ENCODE measurements at regions not wholly inside any gene's neighbourhood (a gene's known extent, or its start where the extent isn't known, plus 50 kb on each side); places are given as distances from the start of the nearest gene placed in this dataset.

- Histone ChIP-seq H3K27ac (no peak overlapping the region), H3K9me3 (peaks cover 0 to 31% (median 8%) of the 10 kb centered on the region in 12 donors), H3K36me3 (no peaks in the 10 kb centered on the region), H3K4me3 (no peak overlapping the region), H3K4me1 (no peaks in the 10 kb centered on the region), H3K27me3 (no peaks in the 10 kb centered on the region)
- DNase-seq (peak in 1 of 5 donors; percentile 37), ATAC-seq (no peak)
- WGBS, 4 donors: 77 to 88% (median 80%) methylated on average over 4 to 5 of the region's 5 CpGs; no CpG with 5 or more reads in 1 of the 4 donors
- intact Hi-C loops (cut with DNase I): no loop called here
- TF ChIP-seq POLR2A (IDR thresholded peaks at IDR 0.05): no peak
- TF ChIP-seq CTCF (IDR thresholded peaks at IDR 0.05): no peak
These were observed 563.0 kb downstream of the SI start for GRCh38 chr3:164515256-164515655.

- Histone ChIP-seq H3K9me3 (peaks cover 0 to 31% (median 8%) of the 10 kb centered on the region in 12 donors), H3K4me3 (no peak overlapping the region), H3K27me3 (no peaks in the 10 kb centered on the region), H3K36me3 (no peaks in the 10 kb centered on the region), H3K27ac (no peak overlapping the region), H3K4me1 (no peaks in the 10 kb centered on the region)
- TF ChIP-seq POLR2A (IDR thresholded peaks at IDR 0.05): no peak
- no peak for TF ChIP-seq CTCF (IDR thresholded peaks at IDR 0.05)
- 82 to 95% (median 94%) methylated on average over 6 of the region's 6 CpGs for WGBS, 4 donors
- ATAC-seq: no peak
- peak in 1 of 5 donors; percentile 18 for DNase-seq
- intact Hi-C loops (cut with DNase I): no loop called here
These were observed 563.7 kb downstream of the SI start for GRCh38 chr3:164514576-164514975.

- Histone ChIP-seq H3K9me3 (peaks cover 0 to 4% (median 0%) of the 10 kb centered on the region in 12 donors), H3K4me3 (no peak overlapping the region), H3K36me3 (no peaks in the 10 kb centered on the region), H3K4me1 (no peaks in the 10 kb centered on the region), H3K27me3 (no peaks in the 10 kb centered on the region), H3K27ac (no peak overlapping the region)
- ATAC-seq: no peak
- no peak for DNase-seq
- TF ChIP-seq CTCF (IDR thresholded peaks at IDR 0.05) (no peak), POLR2A (IDR thresholded peaks at IDR 0.05) (no peak)
- intact Hi-C loops (cut with DNase I): no loop called here
These were observed 570.4 kb downstream of the SI start for GRCh38 chr3:164507886-164508285.

- Histone ChIP-seq H3K27me3 (no peaks in the 10 kb centered on the region), H3K27ac (no peak overlapping the region), H3K4me3 (no peak overlapping the region), H3K4me1 (no peaks in the 10 kb centered on the region), H3K9me3 (peaks cover 0 to 12% (median 0%) of the 10 kb centered on the region in 12 donors), H3K36me3 (no peaks in the 10 kb centered on the region)
- no peak for DNase-seq
- no peak for ATAC-seq
- TF ChIP-seq POLR2A (IDR thresholded peaks at IDR 0.05) (no peak), CTCF (IDR thresholded peaks at IDR 0.05) (no peak)
- intact Hi-C loops (cut with DNase I): no loop called here
These were observed 579.4 kb downstream of the SI start for GRCh38 chr3:164498917-164499316.

Data from heart left ventricle (tissue), 16 donors.